ENCODE measurements at regions not wholly inside any gene's neighbourhood (a gene's known extent, or its start where the extent isn't known, plus 50 kb on each side); places are given as distances from the start of the nearest gene placed in this dataset.

DNA sequence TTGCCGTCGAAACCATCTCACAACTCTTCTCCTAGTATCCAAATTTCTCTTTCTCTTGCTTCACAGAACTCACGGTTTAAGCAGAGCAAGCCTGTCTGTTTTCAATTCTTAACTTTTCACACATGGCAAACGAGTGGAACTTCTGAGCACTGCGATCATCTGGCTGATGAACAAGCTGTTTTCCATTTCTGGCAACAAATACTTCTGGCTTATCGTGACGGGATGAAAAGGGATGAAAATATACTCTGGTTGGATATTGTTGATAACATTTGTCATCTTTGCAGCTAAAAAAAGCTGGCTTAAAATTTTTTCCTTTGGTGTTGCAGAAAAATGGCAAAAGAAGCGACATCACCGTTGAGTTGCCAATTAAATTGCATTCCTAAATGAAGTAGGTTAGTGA is 515.2 kb upstream of the JARID2 start:
- no peak for DNase-seq

GRCh38 chr6:14731611-14732010 is 514.3 kb upstream of the JARID2 start:
- DNase-seq = no peak

DNA sequence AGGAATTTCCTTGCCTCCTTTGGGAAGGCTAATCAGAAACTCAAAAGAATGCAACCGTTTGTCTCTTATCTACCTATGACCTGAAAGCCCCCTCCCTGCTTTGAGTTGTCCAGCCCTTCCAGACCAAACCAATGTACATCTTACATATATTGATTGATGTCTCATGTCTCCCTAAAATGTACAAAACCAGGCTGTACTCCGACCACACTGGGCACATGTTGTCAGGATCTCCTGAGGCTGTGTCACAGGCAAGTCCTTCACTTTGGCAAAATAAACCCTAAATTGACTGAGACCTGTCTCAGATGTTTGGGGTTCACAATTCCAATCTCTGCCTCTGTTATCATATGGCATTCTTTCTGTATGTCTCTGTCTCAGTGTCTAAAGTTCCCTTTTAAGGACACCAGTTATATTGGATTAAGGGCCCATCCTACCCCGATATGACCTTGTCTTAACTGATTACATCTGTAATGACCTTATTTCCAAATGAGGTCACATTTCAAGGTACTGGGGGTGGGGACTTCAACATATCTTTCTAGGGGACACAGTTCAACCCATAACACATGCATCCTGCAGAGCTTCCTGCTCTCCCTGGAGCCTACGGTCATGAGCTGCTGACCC is 513.5 kb upstream of the JARID2 start:
- DNase-seq = no peak

- DNase-seq = no peak
These were observed 512.8 kb upstream of the JARID2 start for GRCh38 chr6:14732844-14733757.

DNA sequence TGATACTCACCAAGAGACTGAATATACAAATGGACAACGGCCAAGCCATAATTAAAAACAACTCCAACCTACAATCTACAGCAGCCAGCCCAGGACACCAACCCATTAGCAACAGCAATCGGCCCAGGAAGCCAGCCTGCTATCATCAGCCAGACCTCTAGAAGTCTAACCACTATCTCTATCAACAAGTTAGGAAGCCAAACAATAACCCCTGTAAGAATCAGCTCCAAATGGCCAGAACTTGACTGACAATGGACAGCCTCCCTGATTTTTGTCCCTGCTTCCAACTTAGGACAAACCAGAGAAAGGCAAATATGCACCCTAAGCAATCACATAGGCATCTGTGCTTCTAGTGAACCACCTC is 511.8 kb upstream of the JARID2 start:
- DNase-seq = no peak

DNA sequence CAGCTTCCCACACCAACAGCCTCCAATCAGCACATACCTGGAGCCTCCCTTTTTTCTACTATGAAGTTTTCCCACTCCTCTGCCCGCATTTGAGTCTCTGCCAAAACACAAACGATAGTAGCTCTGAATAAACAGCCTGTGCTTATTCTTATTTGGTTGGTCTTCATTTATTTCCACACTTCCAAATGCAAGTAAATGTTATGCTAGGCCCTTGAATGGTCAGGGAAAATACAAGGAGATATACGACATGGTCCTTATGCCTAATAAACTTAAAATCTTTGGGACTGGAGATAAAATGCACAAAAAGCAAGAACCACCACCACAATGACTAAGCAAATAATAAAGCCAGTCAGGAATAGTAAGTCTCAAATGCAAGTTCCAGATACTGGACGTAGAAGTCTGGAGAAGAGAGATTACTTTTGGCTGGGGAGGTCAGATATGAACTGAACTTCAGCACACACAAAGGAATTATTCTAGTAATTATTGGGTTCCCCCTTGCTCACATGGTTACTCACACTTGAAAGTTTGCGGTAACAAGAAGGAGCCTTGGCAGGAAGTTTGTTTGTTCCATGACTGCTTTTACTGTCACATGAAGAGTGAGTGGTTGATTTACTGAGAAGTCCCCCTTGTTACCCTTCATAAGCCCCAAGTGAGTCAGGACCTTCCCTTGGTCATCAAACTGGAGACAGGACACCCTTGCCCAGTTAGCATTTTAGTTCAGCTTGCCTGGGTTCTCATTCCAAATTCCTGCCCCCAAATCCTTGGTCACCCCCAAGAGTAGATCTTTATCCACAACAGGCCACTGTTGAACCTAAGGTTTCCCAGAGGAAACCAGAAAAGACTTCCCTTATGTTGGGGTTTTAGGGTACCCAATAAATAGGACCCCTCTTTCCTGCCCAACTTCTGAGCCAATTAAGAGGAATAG is 511.2 kb upstream of the JARID2 start:
- DNase-seq = peak; percentile 40 to 52

- no peak for DNase-seq
These were observed 509.8 kb upstream of the JARID2 start for GRCh38 chr6:14735956-14736486.

- no peak for DNase-seq
These were observed 509.3 kb upstream of the JARID2 start for GRCh38 chr6:14736554-14736953.

DNA sequence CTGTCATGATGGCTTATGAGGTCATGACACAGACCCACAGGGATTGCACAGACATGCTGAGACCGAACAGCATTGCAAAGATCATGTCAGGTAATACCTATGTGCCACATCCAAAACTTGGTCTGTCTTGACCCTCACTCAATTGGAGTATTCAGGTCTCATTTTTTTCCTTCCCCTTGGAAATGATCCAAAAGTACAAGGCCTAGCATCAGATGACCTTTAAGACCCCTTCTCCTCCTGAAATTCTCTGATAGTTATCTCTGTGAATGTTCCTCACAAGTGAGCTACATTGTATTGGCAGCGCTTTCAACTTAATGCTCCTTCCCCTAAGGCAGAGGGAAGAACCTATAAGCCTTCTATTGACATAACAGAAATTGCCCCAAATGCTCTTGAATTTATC is 507.4 kb upstream of the JARID2 start:
- no peak for DNase-seq

GRCh38 chr6:14738933-14739332 is 506.9 kb upstream of the JARID2 start:
- no peak for DNase-seq

DNA sequence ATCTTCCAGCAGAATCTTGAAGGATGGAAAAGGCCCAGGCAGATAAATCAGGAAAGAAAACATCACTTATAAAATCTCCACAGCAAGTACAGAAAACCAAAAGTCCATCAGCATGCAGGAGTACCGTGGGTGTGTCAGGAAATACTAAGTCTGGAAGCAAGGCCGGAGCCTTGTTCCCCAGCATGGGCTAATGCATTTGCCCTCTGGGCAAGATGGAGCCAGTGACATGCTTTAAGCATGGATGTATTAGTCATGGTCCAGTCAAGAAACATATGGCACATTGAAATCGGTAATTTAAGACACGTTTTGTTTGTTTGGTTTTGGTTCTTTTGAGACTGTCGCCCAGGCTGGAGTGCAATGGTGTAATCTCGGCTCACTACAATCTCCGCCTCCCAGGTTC is 506.0 kb upstream of the JARID2 start:
- no peak for DNase-seq

GRCh38 chr6:14742171-14742570 is 503.7 kb upstream of the JARID2 start:
- DNase-seq = no peak

GRCh38 chr6:14742680-14743079 is 503.2 kb upstream of the JARID2 start:
- DNase-seq = no peak

DNA sequence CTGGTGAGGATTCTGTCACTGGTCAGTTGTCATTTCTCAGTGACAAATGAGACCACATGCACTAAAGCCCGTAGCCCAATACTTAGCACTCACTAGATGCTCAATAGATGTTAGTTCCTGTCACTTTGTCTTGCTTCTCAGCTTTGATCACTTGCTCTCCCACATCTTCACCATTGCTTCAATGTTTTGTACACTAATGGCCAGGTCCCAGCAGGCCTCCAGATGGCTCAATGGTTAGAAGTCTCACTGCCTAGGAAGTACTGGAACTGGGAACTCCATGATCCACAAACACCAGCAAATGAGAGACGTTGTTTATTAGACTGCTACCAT is 502.8 kb upstream of the JARID2 start:
- no peak for DNase-seq

DNA sequence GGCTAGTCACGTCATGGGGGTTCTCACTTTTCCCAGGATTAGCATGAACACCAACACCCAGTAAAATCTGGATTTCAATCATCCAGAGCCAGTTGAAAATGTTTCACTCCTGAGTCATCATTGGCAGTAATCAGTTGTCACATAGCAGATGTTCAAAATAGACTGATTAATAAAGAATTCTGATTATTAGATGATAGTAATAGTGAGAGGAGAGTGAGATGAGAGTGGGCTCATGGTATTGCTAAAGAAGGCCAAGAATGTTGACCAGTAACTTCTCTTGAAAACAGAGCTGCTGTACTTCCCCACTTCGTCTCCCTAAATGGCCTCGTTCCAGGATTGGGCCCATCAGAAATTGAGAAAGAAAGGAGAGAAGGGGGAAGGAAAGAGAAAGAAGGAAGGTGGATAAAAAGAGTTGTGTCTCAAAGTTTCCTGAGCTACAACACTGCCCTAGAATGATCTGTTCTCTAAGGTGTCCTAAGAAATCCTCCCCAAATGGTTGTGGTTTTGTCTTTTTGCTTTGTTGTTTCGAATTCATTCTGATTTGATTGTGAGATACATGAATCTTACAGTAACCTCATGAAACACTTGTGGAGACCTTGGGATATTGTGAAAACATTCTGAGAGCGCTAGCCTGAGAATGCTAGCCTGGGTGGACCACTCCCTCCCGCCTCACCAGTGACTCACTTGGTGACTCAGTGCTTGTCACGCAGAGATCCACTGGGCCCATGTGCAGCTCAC is 502.2 kb upstream of the JARID2 start:
- no peak for DNase-seq

GRCh38 chr6:14744212-14744556 is 501.7 kb upstream of the JARID2 start:
- DNase-seq = no peak

GRCh38 chr6:14746139-14746837 is 499.6 kb upstream of the JARID2 start:
- DNase-seq = no peak

GRCh38 chr6:14747881-14748520 is 497.9 kb upstream of the JARID2 start:
- DNase-seq = no peak

DNA sequence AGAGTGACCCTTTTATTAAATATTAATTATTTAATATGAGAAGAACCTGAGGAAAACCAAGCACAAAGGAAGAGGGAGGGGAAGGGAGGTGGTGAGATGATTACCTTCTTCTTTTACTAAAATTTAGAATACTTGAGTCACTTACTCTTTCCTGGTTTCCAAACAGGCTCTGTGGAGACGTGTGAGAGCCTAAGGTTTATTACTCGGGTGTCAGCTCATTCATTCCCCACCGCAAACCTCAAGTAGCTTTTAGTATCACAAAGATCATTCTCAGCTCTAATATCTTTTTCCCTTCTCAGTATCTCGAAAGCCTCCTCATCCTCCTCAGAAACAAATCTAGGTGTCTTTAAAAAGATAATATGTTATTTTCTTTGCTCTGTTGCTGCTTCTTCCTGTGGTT is 497.2 kb upstream of the JARID2 start:
- DNase-seq = no peak

DNA sequence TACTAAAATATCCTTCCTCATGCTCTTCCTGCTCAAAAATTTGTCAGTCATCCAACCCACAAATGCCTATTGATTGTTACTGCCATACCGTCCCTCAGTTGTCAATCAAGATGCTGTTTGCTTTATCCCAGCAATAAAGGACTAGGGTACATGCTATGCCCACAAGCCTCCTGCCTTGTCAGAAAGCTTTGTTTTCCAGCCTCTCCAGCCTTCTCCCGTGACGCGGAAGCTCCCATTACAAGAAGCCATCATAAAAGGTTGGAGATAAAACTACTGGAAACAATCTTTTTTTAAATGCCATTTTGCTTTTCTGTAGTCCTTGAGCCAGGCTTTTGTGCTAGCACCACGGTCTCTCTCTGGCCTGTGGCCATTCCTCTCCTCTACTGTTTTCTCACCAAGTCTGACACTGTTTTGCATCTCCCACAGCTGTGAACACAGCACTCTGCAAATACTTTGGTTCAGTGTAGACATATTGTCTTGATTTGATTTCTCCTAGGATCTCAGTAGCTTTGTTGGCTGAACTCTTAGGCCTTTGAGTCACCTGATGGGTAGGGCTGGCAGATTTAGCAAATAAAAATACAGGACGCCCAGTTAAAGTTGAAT is 495.7 kb upstream of the JARID2 start:
- DNase-seq = no peak

- no peak for DNase-seq
These were observed 494.2 kb upstream of the JARID2 start for GRCh38 chr6:14751645-14752175.

Measured in Kasumi-1 (cell line).